ENCODE measurements at regions not wholly inside any gene's neighbourhood (a gene's known extent, or its start where the extent isn't known, plus 50 kb on each side); places are given as distances from the start of the nearest gene placed in this dataset.

DNA sequence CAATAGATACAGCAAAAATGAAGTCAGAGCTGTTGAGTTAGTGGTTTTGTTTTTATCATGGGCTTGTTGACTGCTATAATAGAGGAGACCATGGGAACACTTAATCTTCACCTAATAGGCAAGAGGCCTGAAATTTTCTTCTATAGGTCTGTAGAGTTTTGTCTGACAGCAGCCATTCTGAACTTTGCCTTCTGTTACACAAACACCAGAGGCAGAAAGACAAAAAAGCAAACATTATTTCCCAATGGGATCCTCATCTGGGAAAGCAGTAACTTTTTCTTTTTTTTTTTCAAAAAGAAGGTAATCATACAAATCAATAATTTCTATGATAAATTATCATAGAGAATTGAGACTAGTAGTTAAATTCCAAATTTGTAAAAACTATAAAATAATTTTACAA lies 494.1 kb downstream of the TOX3 start:
- TF ChIP-seq, protein P1, sequence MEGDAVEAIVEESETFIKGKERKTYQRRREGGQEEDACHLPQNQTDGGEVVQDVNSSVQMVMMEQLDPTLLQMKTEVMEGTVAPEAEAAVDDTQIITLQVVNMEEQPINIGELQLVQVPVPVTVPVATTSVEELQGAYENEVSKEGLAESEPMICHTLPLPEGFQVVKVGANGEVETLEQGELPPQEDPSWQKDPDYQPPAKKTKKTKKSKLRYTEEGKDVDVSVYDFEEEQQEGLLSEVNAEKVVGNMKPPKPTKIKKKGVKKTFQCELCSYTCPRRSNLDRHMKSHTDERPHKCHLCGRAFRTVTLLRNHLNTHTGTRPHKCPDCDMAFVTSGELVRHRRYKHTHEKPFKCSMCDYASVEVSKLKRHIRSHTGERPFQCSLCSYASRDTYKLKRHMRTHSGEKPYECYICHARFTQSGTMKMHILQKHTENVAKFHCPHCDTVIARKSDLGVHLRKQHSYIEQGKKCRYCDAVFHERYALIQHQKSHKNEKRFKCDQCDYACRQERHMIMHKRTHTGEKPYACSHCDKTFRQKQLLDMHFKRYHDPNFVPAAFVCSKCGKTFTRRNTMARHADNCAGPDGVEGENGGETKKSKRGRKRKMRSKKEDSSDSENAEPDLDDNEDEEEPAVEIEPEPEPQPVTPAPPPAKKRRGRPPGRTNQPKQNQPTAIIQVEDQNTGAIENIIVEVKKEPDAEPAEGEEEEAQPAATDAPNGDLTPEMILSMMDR (conservative IDR thresholded peaks at IDR 0.05), result no peak
- peaks cover 3% of the 10 kb centered on the region for H3K27me3 Mint-ChIP-seq
- no peaks in the 10 kb centered on the region for H3K36me3 Mint-ChIP-seq
- no peak overlapping the region for H3K27ac Mint-ChIP-seq
- H3K4me1 Mint-ChIP-seq (ENCODE audit: unreplicated experiment), result peaks cover 17% of the 10 kb centered on the region
- peaks cover 8% of the 10 kb centered on the region for H3K9me3 Mint-ChIP-seq
- no peak for DNase-seq (ENCODE audit: extremely low spot score, unreplicated experiment)
- no peak overlapping the region for H3K4me3 Mint-ChIP-seq

DNA sequence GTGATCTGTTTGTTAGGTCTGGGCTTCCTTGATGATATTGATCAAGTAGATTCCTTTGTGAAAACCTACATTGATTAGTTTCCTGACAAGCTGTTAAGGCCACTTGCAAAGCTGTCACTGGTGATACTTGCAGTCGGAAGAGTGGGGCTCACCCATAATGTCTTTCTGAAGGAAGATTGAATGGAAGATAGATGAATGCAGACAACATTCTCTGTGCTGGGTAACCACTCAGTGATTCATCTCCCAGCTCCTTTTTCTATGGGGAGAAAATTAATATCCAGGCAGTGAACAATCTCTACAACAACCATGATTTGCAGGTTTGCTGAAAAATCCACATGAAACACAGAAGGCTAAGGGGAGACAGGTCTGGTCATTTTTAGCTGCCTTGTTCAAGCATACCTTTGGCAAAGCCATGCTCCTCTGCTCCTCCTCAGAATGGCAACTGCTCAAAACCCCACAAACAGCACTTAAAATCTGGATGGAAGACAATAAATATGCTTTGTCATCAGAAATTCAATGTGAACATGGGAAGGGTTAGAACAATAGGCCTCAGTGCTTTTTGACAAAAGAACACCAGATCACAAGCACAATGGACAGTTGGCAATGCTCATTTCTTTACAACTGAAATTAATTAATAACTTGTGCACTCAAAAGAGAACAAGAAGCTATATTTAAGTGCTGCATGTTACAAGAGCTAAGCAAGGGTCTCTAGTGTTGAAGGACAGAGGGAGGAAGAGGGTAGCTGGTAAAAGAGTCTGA lies 495.4 kb downstream of the TOX3 start:
- no peak for DNase-seq (ENCODE audit: extremely low spot score, unreplicated experiment)
- Mint-ChIP-seq H3K9me3 (peaks cover 9% of the 10 kb centered on the region), H3K4me3 (no peak overlapping the region), H3K36me3 (no peaks in the 10 kb centered on the region), H3K27me3 (peaks cover 3% of the 10 kb centered on the region), H3K4me1 (ENCODE audit: unreplicated experiment) (peaks cover 17% of the 10 kb centered on the region), H3K27ac (no peak overlapping the region)
- TF ChIP-seq, protein P1 (conservative IDR thresholded peaks at IDR 0.05), result no peak

DNA sequence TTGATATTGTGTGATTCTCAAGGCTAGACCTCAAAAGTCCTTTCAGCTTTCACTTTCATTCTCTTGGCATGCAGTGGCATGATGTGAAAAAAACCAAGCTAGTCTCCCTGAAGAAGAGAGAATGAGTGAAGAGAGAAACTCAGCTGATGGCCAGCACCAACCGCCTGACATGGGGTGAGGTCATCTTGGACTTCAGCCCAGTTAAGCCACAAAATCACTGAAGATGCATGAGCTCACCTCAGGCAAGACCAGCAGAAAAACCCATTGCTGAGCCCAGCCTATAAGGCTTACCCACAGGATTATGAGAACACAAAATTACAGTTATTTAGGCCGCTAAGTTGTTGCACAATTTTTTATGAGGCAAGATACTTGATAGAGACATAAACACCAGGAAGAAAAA lies 496.5 kb downstream of the TOX3 start:
- TF ChIP-seq, protein P1 (conservative IDR thresholded peaks at IDR 0.05), result no peak
- H3K36me3 Mint-ChIP-seq, result no peaks in the 10 kb centered on the region
- H3K27me3 Mint-ChIP-seq, result peaks cover 3% of the 10 kb centered on the region
- DNase-seq (ENCODE audit: extremely low spot score, unreplicated experiment), result no peak
- peaks cover 12% of the 10 kb centered on the region for H3K4me1 Mint-ChIP-seq (ENCODE audit: unreplicated experiment)
- H3K9me3 Mint-ChIP-seq, result peaks cover 13% of the 10 kb centered on the region
- H3K4me3 Mint-ChIP-seq, result no peak overlapping the region
- no peak overlapping the region for H3K27ac Mint-ChIP-seq

DNA sequence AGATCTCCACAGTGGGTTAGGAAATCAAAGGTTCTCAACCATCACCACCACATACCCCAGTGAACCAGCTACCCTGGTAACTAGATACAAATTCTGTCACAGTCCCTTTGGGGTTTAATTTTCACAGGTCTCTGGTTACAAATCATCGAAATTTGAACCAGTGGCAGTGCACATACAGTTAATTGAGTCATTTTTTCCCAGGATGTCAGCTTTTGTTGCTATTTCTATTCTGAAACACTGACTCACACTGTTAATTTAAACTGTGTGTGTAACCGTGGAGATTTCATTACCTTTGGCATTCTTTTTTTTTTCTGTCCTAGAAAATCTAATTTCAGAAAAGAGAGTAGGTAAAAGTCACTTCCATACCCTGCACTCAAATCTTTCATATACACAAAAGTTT lies 511.5 kb downstream of the TOX3 start:
- Mint-ChIP-seq H3K9me3 (no peaks in the 10 kb centered on the region), H3K4me1 (ENCODE audit: unreplicated experiment) (no peaks in the 10 kb centered on the region)

DNA sequence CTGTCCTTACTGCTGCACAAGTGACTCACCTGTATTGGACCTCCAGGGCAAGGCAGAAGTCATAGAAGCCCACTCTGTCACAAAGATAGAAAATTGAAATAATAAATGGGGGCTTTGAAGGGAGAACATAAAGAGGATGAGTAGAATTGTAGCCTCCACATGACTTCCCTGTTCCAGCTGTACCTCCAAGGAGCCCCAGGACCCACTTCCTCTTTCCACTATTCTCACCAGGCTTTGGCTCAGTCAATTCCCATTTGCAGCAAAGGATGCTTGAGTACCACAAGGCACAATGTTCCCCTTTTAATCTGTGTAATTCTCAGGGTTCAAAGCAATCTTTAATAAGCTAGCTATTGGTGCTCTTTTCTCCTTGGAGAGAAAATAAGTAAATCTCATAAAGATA lies 512.1 kb downstream of the TOX3 start:
- TF ChIP-seq, protein P1 (conservative IDR thresholded peaks at IDR 0.05), result no peak
- DNase-seq (ENCODE audit: extremely low spot score, unreplicated experiment), result no peak
- no peaks in the 10 kb centered on the region for H3K4me1 Mint-ChIP-seq (ENCODE audit: unreplicated experiment)
- peaks cover 21% of the 10 kb centered on the region for H3K27me3 Mint-ChIP-seq
- no peaks in the 10 kb centered on the region for H3K9me3 Mint-ChIP-seq
- H3K4me3 Mint-ChIP-seq, result no peak overlapping the region
- H3K27ac Mint-ChIP-seq, result no peak overlapping the region
- no peaks in the 10 kb centered on the region for H3K36me3 Mint-ChIP-seq

More for the DNA sequence above, 511.5 kb downstream of the TOX3 start:
- DNase-seq (ENCODE audit: extremely low spot score, unreplicated experiment), result no peak
- TF ChIP-seq, protein P1 (conservative IDR thresholded peaks at IDR 0.05), result no peak
- no peak overlapping the region for H3K4me3 Mint-ChIP-seq
- no peak overlapping the region for H3K27ac Mint-ChIP-seq
- H3K27me3 Mint-ChIP-seq, result peaks cover 20% of the 10 kb centered on the region
- H3K36me3 Mint-ChIP-seq, result no peaks in the 10 kb centered on the region
